Effector memory CD4-positive, alpha-beta T cell (primary cell): ENCODE measurements at regions not wholly inside any gene's neighbourhood (a gene's known extent, or its start where the extent isn't known, plus 50 kb on each side); places are given as distances from the start of the nearest gene placed in this dataset.

ENCODE experiments used
- DNase-seq, 3 donors: peaks; one replicate each; pipeline ENCODE4 v3.0.0-alpha.2; 2020
- H3K27ac ChIP-seq: 2 replicates; pipeline ENCODE4 v1.7.0; 2013; ENCODE audit warnings: mild to moderate bottlenecking, low read length, moderate library complexity; ENCODE audit not compliant: insufficient read depth, poor library complexity, severe bottlenecking
- H3K27me3 ChIP-seq: replicated peaks from 2 replicates; pipeline ENCODE4 v1.7.0; 2013; ENCODE audit warnings: mild to moderate bottlenecking, low read length; ENCODE audit not compliant: insufficient read depth, control insufficient read depth, poor library complexity, severe bottlenecking
- H3K36me3 ChIP-seq: 2 replicates; pipeline ENCODE4 v1.7.0; 2013; ENCODE audit warnings: mild to moderate bottlenecking, low read length, moderate library complexity; ENCODE audit not compliant: control insufficient read depth, insufficient read depth
- H3K4me1 ChIP-seq: 2 replicates; pipeline ENCODE4 v1.7.0; 2013; ENCODE audit warnings: low read length, mild to moderate bottlenecking; ENCODE audit not compliant: control insufficient read depth, insufficient read depth, poor library complexity, severe bottlenecking
- H3K4me3 ChIP-seq: 2 replicates; pipeline ENCODE4 v1.7.0; 2013; ENCODE audit warnings: low read length, low read depth, mild to moderate bottlenecking; ENCODE audit not compliant: insufficient read depth, poor library complexity, severe bottlenecking
- H3K9me3 ChIP-seq: 2 replicates; pipeline ENCODE4 v1.7.0; 2013; ENCODE audit warnings: mild to moderate bottlenecking, low read length, moderate library complexity; ENCODE audit not compliant: control insufficient read depth

DNA sequence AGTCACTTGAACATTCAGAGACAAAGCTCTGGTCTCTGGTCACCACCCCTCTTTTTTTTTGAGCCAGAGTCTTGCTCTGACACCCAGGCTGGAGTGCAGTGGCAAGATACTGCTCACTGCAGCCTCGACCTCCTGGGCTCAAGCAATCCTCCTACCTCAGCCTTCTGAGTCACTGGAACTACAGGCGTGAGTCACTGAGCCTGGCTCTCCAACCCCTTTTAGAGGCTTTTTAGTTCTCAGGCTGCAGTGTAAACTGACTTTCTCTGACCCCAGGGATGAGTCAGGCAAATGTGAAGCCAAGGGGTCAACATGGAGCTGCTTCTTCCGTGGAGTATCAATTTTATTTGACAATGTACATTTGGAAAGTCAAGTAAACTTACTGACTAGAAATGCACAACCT, 229.2 kb downstream of the PTTG2 start:
- no peaks in the 10 kb centered on the region for H3K36me3 ChIP-seq
- no peaks in the 10 kb centered on the region for H3K4me1 ChIP-seq
- H3K9me3 ChIP-seq = no peaks in the 10 kb centered on the region
- DNase-seq = no peak
- no peaks in the 10 kb centered on the region for H3K27me3 ChIP-seq
- H3K27ac ChIP-seq = no peak overlapping the region
- no peak overlapping the region for H3K4me3 ChIP-seq

DNA sequence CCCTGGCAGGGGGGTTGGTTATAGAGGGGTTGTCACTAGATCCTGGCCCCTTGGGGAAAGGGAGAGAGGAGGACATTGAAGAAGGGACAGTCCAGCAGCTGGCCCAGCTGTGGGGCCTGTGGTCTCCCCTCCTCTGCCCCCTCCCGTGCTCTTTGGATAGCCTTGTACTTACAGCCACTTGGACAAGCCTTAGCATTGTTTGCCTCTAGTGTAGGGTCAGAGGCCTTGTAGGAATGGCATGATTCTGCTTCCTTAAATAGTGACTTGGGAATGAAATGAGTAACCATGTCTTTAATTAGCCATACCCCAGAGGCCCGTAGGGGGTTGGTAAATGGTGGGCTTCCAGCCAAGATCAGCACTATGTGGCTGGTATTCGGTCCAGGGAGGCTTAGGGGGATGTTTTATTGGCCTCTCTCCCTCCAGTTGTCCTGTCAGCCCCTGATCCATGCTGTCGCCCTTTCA, 230.6 kb downstream of the PTTG2 start:
- Histone ChIP-seq H3K27me3 (no peaks in the 10 kb centered on the region), H3K4me1 (no peaks in the 10 kb centered on the region), H3K4me3 (no peak overlapping the region), H3K36me3 (no peaks in the 10 kb centered on the region), H3K27ac (no peak overlapping the region), H3K9me3 (no peaks in the 10 kb centered on the region)
- no peak for DNase-seq

DNA sequence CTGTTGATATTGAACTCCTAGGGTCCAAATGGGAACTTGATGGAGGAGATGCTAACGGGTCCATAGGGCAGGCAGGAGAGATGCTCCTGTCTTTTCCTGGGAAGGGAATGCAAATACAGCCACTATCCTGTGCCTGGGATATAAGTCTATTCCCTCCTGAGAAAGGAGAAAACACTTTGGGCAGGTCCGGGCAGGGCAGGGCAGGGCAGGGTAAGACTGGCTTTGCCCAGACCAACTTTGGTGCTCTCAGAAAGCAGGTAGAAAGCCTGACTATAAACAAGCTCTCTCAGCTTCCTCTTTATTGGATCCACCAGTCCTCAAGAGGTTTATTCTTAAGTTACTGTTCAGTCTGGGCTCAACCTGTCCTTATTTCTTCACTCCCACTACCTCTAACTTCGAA, 232.3 kb downstream of the PTTG2 start:
- no peak overlapping the region for H3K27ac ChIP-seq
- no peak overlapping the region for H3K4me3 ChIP-seq
- no peaks in the 10 kb centered on the region for H3K4me1 ChIP-seq
- no peak for DNase-seq
- no peaks in the 10 kb centered on the region for H3K36me3 ChIP-seq
- H3K9me3 ChIP-seq = no peaks in the 10 kb centered on the region
- H3K27me3 ChIP-seq = no peaks in the 10 kb centered on the region

DNA sequence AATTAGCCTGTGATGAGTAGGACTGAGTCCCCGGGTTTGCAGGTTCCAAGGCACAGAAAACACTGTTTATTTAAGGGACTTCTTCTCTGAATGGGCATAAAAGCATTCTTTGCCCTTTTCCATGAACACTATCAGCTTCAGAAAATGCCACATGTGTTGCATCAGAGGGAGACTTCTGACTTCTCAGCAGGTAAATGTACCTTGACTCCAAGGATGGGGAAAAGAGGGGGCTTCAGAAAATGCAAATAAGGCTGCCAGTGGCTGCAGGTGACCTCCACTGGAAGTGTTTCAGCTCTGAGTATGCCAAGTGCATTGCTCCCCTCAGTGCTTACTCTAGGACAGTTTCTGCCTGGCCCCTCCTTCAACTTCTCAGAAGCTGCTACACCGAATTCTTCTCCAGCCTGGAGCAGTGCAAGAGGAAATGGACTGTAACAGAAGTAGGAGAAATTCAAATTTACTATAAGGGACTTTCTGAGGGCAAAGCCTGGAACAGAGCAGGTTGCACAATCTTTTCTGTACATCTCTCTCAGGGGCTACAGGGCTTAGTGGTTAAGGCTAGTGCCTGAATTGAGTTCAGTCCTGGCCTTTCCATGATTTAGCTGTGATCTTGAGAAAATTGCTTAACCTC, 233.2 kb downstream of the PTTG2 start:
- no peak for DNase-seq
- Histone ChIP-seq H3K27me3 (no peaks in the 10 kb centered on the region), H3K36me3 (no peaks in the 10 kb centered on the region), H3K9me3 (no peaks in the 10 kb centered on the region), H3K4me3 (no peak overlapping the region), H3K27ac (no peak overlapping the region), H3K4me1 (no peaks in the 10 kb centered on the region)

DNA sequence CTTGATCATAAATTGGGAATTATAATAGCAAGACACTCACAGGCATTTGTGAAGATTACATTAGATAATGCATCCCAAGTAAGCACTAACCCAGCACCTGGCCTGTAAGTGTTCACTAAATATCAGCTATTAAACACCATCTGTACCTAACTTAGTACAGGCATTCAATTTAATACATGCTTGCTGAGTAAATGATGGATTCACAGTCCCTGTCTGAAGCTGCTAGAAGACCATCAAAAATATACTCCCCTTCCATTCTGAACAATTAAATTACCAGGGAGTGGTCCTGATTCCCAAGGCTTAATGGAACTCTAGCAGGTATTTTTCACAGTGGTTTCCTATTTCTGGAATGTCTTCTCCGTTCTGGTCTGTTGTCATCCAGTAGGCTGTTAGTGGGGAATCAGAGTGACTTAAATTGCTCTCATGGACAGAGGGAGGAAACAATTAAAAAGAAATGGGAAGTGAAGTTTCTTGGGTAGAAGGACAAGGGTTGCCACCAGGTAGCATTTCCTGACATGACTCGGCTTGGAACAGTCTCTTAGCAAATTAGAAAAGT, 233.9 kb downstream of the PTTG2 start:
- H3K36me3 ChIP-seq = no peaks in the 10 kb centered on the region
- H3K27ac ChIP-seq = no peak overlapping the region
- H3K4me1 ChIP-seq = no peaks in the 10 kb centered on the region
- no peak for DNase-seq
- no peak overlapping the region for H3K4me3 ChIP-seq
- H3K27me3 ChIP-seq = no peaks in the 10 kb centered on the region
- no peaks in the 10 kb centered on the region for H3K9me3 ChIP-seq

DNA sequence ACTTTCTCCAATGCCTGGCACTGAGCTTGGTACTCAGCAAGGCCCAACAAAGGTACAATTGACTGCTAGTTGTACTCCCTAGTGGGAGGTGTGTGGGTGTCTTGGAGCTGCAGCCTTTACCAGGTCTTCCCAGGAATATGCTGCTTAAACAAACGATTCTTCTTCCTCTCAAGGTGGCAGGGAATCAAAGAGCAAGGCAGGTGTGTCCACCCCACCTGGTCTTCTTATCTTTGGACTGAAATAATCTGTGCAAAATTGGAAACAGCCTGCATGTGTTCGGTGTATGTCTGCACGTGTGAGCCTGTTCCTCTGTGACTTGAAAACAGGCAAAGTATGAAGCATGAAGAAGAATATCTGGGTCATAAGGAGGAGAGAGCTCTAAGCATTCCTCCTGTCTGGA, 235.3 kb downstream of the PTTG2 start:
- Histone ChIP-seq H3K4me3 (no peak overlapping the region), H3K27ac (no peak overlapping the region), H3K9me3 (no peaks in the 10 kb centered on the region), H3K27me3 (no peaks in the 10 kb centered on the region), H3K4me1 (no peaks in the 10 kb centered on the region), H3K36me3 (no peaks in the 10 kb centered on the region)
- DNase-seq = no peak

DNA sequence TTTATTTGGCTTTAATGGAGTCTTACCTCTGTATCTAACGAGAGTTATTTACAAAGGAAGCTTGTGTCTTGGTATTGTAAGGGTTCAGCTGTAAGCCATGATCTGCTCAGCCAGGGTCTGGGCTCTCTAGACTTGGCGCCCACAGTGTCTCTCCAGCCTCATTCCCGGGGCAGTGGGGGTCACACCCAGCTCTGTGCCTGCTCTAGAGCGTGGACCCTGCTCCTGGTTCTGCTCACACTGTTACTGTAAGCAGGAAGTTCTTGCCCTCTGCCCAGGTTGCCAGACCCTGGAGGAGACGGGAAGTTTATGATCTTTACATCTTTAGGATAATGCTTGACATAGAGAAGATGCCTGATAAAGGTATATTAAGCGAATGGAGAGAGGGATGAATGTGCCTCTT, 235.7 kb downstream of the PTTG2 start:
- Histone ChIP-seq H3K4me1 (no peaks in the 10 kb centered on the region), H3K27ac (no peak overlapping the region), H3K4me3 (no peak overlapping the region), H3K9me3 (no peaks in the 10 kb centered on the region), H3K27me3 (no peaks in the 10 kb centered on the region), H3K36me3 (no peaks in the 10 kb centered on the region)
- DNase-seq = no peak

DNA sequence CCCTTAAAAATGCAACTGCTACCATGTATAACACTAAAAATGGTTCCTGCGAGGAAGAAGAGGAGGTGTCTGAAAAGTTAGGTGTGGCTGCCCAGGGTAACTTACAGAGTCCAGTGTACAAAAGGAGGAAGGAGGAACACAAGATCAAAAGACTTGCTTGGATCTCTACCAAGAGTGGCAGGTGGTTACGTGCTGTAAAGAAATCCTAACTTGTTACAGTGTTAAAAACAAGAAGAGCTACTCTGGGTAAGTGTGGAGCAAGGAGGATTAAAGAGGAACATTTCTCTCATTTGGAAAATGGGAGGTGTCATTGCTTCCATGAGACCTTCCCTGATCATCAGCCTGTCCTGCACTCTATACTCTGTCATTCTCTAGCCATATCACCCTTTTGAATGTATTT, 242.0 kb downstream of the PTTG2 start:
- H3K27ac ChIP-seq = no peak overlapping the region
- H3K27me3 ChIP-seq = no peaks in the 10 kb centered on the region
- no peaks in the 10 kb centered on the region for H3K4me1 ChIP-seq
- no peak overlapping the region for H3K4me3 ChIP-seq
- no peaks in the 10 kb centered on the region for H3K9me3 ChIP-seq
- no peaks in the 10 kb centered on the region for H3K36me3 ChIP-seq
- DNase-seq = no peak

DNA sequence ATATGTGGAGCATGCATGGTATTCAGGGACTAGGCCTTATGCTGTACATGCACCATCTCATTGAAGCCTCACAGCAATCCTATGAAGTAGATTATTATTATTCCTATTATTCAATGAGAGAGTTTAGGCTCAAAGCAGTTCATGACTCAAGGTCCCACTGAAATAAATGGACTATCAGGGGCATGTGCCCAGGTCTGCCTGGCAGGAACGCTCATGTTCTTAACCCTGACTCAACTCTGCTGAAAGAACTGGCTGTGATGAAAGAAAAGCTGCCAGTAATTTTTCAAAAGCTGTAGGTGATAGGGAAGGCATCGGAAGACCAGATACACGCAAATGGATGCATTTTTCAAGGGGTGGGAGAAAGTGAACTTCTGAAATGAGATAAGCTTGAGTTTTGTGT, 243.4 kb downstream of the PTTG2 start:
- Histone ChIP-seq H3K27ac (no peak overlapping the region), H3K4me3 (no peak overlapping the region), H3K27me3 (no peaks in the 10 kb centered on the region)

DNA sequence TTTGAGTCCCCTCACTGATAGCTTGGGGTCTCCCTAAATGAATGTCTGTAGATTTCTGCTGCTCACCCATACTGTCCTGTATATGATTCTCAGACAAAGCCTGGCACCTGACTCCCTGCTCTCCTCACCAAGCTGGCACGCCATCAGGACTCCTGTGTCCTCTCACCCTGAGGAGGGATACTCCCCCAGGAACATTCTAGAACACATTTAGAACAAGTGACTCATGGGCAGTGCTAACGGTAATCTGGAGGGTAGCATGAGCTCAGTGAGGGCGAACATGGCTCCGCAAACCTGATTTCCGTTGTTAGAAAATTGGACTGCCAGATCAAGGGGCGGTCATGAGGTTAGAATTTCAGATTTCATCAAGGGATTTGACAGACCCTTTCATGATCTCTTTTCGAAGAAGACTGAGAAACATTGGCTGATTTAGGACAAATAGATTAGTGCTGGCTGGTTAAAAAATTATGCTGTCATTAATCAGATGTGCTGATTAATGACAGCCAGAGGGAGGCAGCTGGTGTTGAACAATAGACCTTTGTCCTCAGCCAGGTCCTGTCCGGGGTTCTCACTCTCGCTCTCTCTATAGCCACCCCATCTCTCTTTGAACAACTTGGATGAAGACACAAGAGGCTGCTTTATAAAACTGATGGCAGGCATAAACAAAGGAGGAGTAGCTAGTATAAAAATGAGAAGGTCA, 244.3 kb downstream of the PTTG2 start:
- Histone ChIP-seq H3K27me3 (no peaks in the 10 kb centered on the region), H3K27ac (no peak overlapping the region), H3K36me3 (no peaks in the 10 kb centered on the region), H3K4me1 (no peaks in the 10 kb centered on the region), H3K9me3 (no peaks in the 10 kb centered on the region), H3K4me3 (no peak overlapping the region)
- DNase-seq = no peak

More for the DNA sequence above, 243.4 kb downstream of the PTTG2 start:
- Histone ChIP-seq H3K9me3 (no peaks in the 10 kb centered on the region), H3K4me1 (no peaks in the 10 kb centered on the region), H3K36me3 (no peaks in the 10 kb centered on the region)
- DNase-seq = no peak
